HG02759 (cell line): ENCODE measurements at regions not wholly inside any gene's neighbourhood (a gene's known extent, or its start where the extent isn't known, plus 50 kb on each side); places are given as distances from the start of the nearest gene placed in this dataset.
"Not testable (repeated sequence)": the region's sequence is repeated elsewhere in the genome, so short reads cannot be mapped to it uniquely, and the experiment has no call there.

Experiments
- ATAC-seq: cut with Tn5 transposase; IDR thresholded peaks from one replicate; pipeline ENCODE4 v1.9.1; 2021; ENCODE audit warnings: mild to moderate bottlenecking, moderate library complexity; ENCODE audit not compliant: unreplicated experiment

DNA sequence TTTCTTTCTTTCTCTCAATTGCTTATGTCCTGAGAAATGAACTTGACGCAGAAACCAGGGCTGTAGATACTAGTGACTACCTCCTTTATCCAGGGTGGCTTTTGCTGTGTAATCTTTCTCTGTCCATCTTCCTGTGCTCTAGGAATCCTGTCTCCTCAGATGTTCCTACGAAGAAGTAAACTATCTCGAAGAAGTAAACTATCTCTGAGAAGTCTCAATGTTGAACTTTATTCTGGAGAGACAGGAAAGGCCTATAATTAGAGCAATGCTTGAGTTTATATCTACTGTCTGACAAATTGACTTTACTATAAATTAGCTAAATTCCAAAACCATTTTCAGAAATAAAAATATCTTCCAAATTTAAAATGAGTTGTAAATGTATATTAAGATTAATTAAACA is 541.5 kb upstream of the DPP6 start:
- ATAC-seq, result no peak

DNA sequence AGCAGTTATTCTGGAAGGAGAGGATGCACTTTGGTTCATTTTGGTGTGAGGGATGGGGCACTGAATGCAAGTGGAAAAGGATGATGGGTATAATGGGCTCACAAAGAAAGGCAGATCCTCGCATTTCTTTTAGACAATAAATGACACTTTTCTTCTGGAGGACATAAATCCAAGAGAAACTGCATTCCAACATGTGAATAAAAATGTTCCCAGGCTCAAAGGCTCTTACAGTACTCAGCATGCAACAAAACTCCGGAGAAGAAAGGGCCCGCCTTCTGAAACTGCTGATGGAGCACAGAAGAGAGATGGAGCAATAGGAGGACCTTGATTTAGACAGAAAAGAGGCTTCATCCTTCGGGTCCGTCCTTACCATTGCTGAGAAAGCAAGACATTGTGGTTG is 538.2 kb upstream of the DPP6 start:
- ATAC-seq, result no peak

DNA sequence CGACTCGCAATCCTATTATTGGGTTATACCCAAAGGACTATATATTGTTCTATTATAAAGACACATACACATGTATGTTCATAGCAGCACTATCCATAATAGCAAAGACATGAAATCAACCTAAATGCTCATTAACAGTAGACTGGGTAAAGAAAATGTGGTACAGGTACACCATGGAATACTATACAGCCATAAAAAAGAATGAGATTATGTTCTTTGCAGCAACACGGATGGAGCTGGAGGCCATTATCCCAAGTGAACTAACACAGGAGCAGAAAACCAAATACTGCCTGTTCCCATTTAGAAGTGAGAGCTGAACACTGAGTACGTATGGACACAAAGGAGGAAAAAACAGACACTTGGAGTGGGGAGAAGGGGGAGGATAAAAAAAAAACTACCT is 536.8 kb upstream of the DPP6 start:
- ATAC-seq, result no peak

DNA sequence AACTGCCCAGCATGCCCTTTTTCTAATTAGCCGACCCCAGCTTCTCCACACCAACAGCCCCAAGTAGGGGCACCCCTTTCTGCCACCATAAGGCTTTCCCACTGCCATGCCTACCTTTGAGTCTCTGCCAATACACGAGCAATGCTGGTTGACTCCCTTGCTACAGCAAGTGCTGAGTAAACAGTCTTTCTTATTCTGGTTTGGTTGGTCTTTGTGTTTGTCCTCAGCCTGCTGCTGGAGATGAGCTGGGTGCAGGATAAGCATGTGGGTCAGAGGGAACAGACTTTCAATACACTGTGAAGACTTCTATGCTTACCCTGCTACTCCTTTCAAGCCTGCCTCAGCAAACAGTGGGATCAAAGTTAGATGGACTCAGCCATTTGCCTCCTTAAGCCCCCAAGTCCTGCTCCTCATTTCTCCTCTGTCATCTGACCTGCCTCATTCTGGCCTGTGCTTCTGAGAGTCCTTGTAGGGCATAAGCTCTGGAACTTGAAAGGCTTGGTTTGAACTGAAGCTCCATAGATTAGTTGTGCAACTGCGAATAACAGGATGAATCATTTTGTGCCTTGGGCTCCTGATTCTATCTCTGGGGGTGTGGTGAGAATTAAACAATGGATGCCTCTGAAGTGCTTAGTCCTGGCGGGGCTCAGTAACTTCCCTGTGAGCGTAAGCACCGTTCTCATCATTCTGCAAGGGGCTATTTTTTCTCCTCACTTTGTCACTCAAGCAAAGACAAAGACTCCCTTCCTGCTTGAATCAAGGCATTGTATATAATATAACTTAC is 533.8 kb upstream of the DPP6 start:
- no peak for ATAC-seq

DNA sequence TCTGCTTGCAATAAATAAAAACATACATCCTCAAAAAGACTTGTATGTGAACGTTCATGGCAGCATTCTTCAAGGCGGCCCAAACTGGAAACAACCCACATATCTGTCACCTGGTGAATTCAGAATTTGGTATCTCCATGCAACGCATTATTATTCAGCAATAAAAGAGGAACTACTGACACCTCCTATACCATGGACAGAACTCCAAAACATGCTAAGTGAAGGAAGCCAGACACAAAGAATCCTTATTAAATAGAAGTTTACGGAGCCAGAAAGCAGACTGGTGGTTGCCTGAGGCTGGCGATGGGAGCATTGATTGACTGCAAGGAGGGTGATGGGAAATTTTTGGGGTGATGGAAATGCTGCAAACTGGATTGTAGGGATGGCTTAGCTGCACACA is 530.8 kb upstream of the DPP6 start:
- no peak for ATAC-seq

DNA sequence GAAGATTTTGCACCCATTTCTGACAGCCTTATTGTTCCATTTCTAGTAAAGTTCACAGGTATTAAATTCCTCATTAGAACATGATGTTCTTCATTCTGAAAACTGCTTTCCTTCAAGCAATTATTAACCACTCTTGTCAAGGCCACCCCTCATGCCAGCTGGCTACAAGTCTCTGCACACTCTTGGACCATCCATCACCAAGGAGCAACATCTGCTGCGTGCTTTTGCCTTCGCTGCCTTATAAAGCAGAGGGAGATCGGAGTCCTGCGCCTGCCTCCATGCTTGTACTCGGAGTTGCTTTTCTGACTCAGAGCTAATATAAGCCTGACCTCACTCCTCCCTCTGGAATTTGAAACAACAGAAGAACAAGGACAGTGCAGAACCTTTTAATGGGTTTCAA is 529.9 kb upstream of the DPP6 start:
- ATAC-seq, result no peak

DNA sequence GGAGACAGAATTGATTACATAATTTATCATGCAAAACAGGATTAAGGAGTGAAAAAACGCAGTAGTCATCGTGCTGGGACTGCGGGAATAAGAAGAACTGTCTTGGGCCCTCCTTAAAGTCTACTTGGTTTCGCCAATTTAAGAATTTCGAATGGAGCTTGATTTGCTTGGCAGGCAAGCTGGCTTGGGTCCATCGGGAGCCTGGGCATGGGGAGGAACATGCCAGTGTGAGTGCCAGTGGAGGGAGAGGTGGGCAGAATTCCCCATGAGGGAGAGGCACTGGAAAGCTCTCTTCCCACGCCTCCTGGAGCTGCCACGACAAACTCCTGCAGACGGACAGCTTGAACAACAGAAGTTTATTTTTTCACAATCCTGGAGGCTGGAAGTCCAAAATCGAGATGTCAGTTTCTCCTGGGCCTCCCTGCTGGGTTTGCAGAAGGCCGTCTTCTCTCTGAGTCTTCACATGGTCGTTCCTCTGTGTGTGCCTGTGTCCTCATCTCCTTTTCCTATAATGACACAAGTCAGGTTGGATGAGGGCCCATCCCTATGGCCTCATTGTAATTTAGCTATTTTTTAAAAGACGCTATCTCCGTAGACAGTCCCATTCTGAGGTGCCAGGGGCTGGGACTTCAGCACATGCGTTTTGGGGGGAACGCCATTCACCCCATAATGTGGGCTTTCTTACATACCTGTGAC is 528.7 kb upstream of the DPP6 start:
- ATAC-seq, result no peak

DNA sequence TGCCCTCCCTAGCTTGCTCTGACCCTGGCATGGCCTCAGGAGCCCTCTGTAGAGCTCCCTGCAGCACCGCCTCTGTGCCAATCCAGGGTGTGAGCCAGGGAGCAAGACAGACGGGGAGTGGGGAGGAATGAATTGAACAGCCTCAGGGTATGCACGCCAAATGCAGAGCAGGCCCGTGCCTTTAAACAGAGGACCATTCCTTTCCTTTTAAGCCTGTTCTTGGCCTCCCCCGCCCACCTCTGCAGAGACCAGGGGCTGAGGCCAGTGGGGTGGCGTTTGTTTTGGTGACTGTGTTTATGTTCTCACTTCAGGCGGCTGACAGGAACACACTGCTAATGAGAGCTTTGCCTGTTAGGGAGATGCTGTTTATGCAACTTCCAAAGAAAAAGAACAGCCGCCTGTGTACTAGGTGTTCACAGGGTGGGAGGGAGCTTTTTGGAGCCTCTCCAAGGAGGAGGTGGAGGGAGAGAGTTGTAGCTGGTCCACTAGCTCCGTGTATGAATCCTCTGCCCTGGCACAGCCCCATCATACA is 528.1 kb upstream of the DPP6 start:
- ATAC-seq, result no peak

DNA sequence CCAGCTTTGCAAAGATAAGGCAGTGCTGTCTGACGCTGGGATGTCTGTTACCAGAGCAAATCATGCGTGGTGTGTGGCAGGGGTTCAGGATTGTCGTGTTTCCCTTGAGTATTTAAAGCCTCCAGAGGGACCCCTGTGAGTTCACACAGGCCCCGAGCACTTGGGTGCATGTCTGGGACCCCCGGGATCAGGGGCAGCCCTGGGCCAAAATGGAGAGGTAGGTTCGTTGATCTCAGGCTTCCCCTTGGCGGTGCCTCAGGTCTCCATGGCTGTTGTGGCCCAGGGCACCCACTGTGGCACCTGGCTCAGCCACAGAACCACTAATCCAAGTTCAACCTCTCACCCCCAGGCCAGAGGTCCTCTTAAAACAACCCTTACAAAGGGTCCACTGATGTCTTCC is 523.1 kb upstream of the DPP6 start:
- ATAC-seq, result no peak

DNA sequence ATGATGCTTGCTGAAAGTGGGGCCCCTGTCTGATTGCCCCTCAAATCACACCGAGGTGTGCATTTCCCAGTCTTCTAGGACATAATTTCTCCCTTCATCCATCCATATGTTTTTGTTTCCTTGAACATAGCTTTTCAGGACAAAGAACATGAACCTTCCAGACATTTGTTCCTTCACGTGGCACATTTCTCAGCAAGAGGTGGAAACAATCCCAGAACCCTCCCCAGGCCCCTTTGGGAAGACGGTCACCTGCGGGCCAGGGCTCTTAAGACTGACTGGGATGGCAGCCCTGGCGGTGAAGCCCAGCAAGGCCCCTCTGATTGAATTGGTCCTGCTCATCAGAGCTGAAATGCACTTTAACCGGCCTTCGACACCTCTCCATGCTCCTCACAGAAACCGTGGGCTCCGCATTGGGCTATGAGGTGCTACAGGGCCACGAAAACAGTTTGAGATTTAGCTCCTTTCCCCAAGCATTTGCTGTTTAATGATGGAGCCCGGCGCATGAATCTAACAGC is 522.5 kb upstream of the DPP6 start:
- no peak for ATAC-seq

DNA sequence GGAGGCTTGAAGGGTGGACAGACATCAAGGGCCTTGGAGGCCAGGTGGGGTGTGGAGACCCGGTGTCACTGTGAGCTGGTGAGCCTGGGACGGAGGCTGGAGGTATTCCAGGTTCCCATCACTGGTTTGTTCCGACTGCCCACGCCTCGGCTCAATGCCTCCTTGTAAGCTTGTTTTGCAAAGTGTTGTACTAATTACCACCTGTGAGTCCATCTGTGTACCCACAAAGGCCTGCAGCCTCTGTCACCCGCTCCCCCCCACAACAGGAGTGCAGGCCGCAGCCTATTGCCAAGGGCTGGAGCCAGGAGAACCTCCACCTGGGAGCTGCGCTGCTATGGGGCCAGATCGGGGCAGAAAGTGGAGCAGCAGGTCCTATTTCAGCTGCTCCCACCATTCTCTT is 521.8 kb upstream of the DPP6 start:
- no peak for ATAC-seq

DNA sequence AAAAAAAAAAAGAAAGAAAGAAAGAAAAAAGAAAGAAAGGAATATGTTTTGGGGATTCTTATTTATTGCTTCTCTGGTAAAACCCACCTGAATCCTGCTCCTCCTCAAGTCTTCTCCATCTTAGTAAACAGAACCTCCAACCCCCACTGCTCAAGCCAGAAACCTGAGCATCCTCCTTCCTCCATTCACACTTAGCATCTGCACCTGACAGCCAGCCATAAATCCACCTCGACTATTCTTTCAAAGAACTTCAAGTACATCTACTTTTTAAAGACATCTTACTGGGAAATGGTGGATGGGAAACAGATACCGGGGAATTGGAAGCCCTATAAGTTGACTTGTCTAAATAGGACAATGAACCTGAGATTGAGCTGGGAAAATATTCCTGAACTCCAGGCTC is 519.9 kb upstream of the DPP6 start:
- ATAC-seq, result no peak

DNA sequence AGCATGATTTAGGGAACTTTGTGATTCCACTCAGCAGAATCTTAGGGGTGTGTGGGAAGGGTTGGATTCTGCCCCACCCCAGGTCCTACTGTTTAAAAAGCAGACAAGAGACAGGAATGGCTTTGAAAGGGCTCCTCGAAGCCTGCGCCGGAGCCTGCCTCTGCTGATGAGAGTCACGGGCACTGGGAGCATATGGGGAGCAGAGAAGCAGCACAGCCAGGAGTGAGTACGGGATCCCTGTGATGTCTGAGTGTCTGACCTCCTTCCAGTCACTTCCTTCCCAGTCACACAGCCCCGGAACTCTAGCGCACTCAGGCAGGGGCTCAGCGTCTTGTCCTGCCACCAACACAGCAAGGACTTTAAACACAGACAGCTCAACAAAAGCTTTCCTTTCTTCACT is 514.9 kb upstream of the DPP6 start:
- ATAC-seq, result no peak

DNA sequence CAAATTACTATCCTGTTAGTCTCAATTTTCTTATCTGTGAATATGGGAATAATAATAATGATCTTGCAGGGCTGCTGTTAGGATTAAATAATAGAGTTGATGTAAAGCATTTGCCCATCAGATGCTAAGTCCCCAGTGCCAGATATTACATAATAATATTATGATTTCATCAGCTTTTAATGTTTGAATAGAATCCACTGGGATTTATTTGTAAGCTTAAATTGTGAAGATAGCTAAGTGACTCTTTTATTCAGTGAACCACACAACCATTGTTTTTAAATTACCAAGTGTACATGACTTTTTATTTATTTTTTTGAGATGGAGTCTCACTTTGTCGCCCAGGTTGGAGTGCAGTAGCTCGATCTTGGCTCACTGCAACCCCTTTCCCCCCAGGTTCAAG is 510.3 kb upstream of the DPP6 start:
- ATAC-seq, result no peak

DNA sequence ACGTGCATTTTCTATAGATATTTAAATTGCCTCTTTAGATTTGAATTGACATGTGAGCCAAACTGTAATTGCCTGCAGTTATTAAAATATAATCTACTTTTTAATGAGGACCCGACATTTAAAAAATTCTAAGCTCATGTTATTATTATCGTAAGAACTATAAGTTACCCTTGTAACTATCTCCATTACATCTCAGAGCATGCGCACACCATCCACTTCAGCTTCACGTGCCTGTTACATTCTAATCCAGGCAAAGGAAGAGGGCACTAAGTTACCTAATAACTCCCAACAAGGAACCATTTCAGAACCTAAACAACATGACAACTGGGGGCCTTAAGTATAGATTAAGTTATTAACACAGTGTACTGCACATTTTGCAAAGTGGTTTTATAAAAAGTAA is 509.0 kb upstream of the DPP6 start:
- no peak for ATAC-seq

DNA sequence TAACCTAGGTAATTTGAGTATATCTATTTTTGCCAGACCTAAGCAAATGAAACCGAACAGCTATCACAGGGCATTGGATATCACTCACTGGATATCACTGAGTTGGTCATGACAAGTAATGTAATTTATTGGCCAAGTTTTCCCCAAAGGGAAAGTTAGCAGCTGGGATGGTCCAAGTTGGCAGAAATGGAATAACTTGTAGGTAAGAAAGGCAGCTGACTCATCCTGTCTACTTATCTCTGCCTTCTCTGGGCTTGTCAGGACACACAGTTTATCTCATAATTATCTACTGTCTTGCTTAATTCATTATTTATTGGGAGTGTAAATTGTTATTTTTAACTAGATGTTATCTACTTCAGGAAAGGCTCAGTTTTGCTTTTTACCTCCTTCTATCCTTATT is 502.0 kb upstream of the DPP6 start:
- ATAC-seq, result no peak

DNA sequence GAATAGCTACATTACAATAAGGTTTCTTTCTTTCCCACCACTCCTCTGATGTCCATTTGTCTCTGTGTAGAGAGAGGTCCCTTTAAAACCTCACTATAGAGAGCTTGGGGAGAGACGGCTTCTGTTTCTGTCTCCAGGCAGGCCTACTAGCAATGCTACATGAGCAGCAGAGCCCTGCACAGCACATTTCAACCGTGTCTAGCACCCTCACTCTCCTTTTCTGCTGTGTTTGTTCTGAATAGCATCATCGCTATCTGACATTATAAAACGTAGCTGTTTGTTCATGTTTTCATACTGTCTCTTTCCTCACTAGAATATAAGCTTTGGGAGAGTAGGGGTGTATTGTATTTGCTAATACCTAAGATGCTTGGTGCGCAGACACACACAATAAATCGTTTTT is 487.8 kb upstream of the DPP6 start:
- no peak for ATAC-seq

DNA sequence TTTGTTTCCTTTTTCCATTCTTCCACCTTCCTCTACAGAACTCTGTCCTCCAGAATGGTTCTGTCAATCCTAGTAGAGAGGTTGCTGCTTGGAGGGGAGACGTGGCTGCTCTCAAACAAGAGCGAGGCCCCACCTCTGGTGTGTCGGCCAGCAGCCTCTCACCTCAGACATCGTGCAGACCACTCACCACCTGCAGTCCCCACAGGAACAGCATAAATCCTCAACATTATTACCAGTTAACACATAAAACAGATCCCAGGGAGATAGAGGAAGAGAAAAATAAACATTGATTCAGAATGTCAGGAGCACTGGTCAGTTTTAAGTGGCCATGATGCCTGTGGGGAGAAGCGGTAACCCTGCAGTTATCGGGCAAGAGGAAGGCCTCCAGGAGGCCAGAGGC is 485.9 kb upstream of the DPP6 start:
- ATAC-seq, result no peak

DNA sequence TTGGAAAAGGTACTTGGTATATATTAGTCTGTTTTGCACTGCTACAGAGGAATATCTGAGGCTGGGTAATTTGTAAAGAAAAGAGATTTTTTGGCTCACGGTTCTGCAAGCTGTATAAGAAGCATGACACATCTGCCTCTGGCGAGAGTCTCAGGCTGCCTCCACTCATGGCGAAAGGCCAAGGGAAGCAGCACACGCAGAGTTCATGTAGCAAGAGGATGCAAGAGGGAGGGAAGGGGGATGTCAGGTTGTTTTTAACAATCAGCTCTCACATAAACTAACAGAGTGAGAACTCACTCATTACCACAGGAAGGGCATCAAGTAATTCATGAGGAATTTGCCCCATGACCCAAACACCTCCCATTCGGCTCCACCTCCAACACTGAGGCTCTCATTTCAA is 484.8 kb upstream of the DPP6 start:
- no peak for ATAC-seq

DNA sequence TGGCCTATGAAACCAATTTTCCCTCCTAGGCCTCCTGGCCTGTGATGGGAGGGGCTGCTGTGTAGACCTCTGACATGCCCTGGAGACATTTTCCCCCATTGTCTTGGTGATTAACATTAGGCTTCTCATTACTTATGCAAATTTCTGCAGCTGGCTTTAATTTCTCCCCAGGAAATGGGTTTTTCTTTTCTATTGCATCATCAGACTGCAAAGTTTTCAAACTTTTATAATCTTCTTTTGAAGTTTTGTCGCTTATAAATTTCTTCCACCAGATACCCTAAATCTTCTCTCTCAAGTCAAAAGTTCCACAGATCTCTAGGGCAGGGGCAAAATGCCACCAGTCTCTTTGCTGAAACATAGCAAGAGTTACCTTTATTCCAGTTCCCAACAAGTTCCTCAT is 482.7 kb upstream of the DPP6 start:
- ATAC-seq, result not testable (repeated sequence)

DNA sequence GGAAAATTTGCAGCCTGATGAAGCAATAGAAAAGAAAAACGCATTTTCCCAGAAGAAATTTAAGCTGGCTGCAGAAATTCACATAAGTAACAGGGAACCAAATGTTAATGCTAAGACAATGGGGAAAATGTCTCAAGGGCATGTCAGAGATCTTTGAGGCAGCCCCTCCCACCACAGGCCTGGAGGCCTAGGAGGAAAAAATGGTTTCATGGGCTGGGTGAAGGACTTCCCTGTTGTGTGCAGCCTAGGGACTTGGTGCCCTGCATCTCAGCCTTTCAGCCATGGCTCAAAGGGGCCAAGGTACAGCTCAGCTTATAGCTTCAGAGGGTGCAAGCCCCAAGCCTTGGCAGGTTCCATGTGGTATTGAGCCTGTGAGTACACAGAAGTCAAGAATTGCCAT is 476.1 kb upstream of the DPP6 start:
- no peak for ATAC-seq

DNA sequence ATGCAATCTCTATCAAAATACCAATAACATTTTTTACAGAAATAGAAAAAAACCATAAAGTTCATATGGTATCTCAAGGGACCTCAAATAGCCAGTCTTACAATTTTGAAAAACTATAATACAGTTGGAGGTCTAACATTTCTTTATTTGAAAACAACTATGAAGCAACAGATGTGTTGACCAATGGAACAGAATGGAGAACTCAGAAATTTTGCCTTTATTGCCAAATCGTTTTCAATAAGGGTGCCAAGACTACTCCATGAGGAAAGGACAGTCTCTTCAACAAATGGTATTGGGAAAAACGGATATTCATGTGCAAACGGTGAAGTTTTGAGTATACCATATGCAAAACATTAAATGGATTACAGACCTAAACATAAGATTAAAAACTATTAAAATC is 470.8 kb upstream of the DPP6 start:
- no peak for ATAC-seq
